ENCODE measurements at regions not wholly inside any gene's neighbourhood (a gene's known extent, or its start where the extent isn't known, plus 50 kb on each side); places are given as distances from the start of the nearest gene placed in this dataset.
"Not testable (repeated sequence)": the region's sequence is repeated elsewhere in the genome, so short reads cannot be mapped to it uniquely, and the experiment has no call there.

GRCh38 chr6:130560231-130560630 is 194.4 kb downstream of the TMEM200A start:
- Mint-ChIP-seq H3K36me3 (ENCODE audit: low read depth) (peaks cover 6% of the 10 kb centered on the region), H3K27me3 (no peaks in the 10 kb centered on the region), H3K27ac (no peak overlapping the region), H3K4me1 (peaks cover 12% of the 10 kb centered on the region), H3K4me3 (no peak overlapping the region), H3K9me3 (peaks cover 16% of the 10 kb centered on the region)
- ChIA-PET POLR2A (no interaction called here), CTCF (interaction anchor here (1.2 kb wide), 1 partner anchor 15 kb away, joined by 5 read pairs; no protein-coding TSS in a partner anchor)
- DNase-seq = no peak

GRCh38 chr6:130561159-130561558 is 195.3 kb downstream of the TMEM200A start:
- H3K27me3 Mint-ChIP-seq; H3K27ac Mint-ChIP-seq; H3K4me3 Mint-ChIP-seq; POLR2A ChIA-PET; H3K36me3 Mint-ChIP-seq (ENCODE audit: low read depth); DNase-seq; CTCF ChIA-PET: not testable (repeated sequence)
- Mint-ChIP-seq H3K9me3 (peaks cover 14% of the 10 kb centered on the region), H3K4me1 (peaks cover 12% of the 10 kb centered on the region)

GRCh38 chr6:130565696-130566095 is 199.9 kb downstream of the TMEM200A start:
- Mint-ChIP-seq H3K27me3 (no peaks in the 10 kb centered on the region), H3K36me3 (ENCODE audit: low read depth) (peaks cover 10% of the 10 kb centered on the region), H3K4me3 (no peak overlapping the region), H3K27ac (no peak overlapping the region), H3K4me1 (peaks cover 12% of the 10 kb centered on the region), H3K9me3 (peaks cover 14% of the 10 kb centered on the region)
- DNase-seq = no peak
- ChIA-PET POLR2A (no interaction called here), CTCF (no interaction called here)

- no peak overlapping the region for H3K4me3 Mint-ChIP-seq
- ChIA-PET CTCF (no interaction called here), POLR2A (no interaction called here)
- DNase-seq = no peak
- H3K27ac Mint-ChIP-seq = no peak overlapping the region
- H3K9me3 Mint-ChIP-seq = peaks cover 47% of the 10 kb centered on the region
- no peaks in the 10 kb centered on the region for H3K27me3 Mint-ChIP-seq
- H3K36me3 Mint-ChIP-seq (ENCODE audit: low read depth) = peaks cover 65% of the 10 kb centered on the region
- H3K4me1 Mint-ChIP-seq = peaks cover 49% of the 10 kb centered on the region
Observed at GRCh38 chr6:130574146-130574545, 208.3 kb downstream of the TMEM200A start.

GRCh38 chr6:130575557-130575956 is 209.7 kb downstream of the TMEM200A start:
- Mint-ChIP-seq H3K36me3 (ENCODE audit: low read depth) (peaks cover 68% of the 10 kb centered on the region), H3K4me1 (peaks cover 49% of the 10 kb centered on the region), H3K4me3 (peak overlapping the region; percentile 51), H3K27me3 (no peaks in the 10 kb centered on the region), H3K27ac (peak overlapping the region; percentile 93), H3K9me3 (peaks cover 51% of the 10 kb centered on the region)
- POLR2A ChIA-PET = interaction anchor here (0.6 kb wide), 1 partner anchor 889 kb away, joined by 3 read pairs; no protein-coding TSS in a partner anchor
- CTCF ChIA-PET = interaction anchor here (0.6 to 2.8 kb wide), 6 partner anchors 11 to 251 kb away, joined by 3 to 23 read pairs (median 4); partner anchors contain the start of gene TMEM200A
- peak; percentile 7 for DNase-seq

- ChIA-PET POLR2A (interaction anchor here (0.6 to 0.7 kb wide), 2 partner anchors 209 to 889 kb away, joined by 3 read pairs; no protein-coding TSS in a partner anchor), CTCF (interaction anchor here (0.6 to 2.8 kb wide), 6 partner anchors 10 to 252 kb away, joined by 3 to 23 read pairs (median 4); partner anchors contain the start of gene TMEM200A)
- Mint-ChIP-seq H3K4me3 (peak overlapping the region; percentile 51), H3K27ac (peak overlapping the region; percentile 93), H3K9me3 (peaks cover 47% of the 10 kb centered on the region), H3K36me3 (ENCODE audit: low read depth) (peaks cover 65% of the 10 kb centered on the region), H3K27me3 (no peaks in the 10 kb centered on the region), H3K4me1 (peaks cover 49% of the 10 kb centered on the region)
- peak; percentile 85 for DNase-seq
Observed at GRCh38 chr6:130575971-130576370, 210.2 kb downstream of the TMEM200A start.

GRCh38 chr6:130577178-130577919 is 211.5 kb downstream of the TMEM200A start:
- peaks cover 49% of the 10 kb centered on the region for H3K4me1 Mint-ChIP-seq
- ChIA-PET POLR2A (no interaction called here), CTCF (interaction anchor here (0.9 to 2.8 kb wide), 2 partner anchors 9 to 1051 kb away, joined by 3 to 23 read pairs; partner anchors contain the start of gene MED23)
- H3K4me3 Mint-ChIP-seq = peak overlapping the region; percentile 40
- H3K27me3 Mint-ChIP-seq = no peaks in the 10 kb centered on the region
- peaks cover 58% of the 10 kb centered on the region for H3K36me3 Mint-ChIP-seq (ENCODE audit: low read depth)
- peak; percentile 44 for DNase-seq
- H3K9me3 Mint-ChIP-seq = peaks cover 40% of the 10 kb centered on the region
- peak overlapping the region; percentile 93 for H3K27ac Mint-ChIP-seq

- H3K9me3 Mint-ChIP-seq = peaks cover 33% of the 10 kb centered on the region
- ChIA-PET CTCF (no interaction called here), POLR2A (no interaction called here)
- peaks cover 47% of the 10 kb centered on the region for H3K4me1 Mint-ChIP-seq
- no peak for DNase-seq
- no peak overlapping the region for H3K4me3 Mint-ChIP-seq
- no peaks in the 10 kb centered on the region for H3K27me3 Mint-ChIP-seq
- peaks cover 46% of the 10 kb centered on the region for H3K36me3 Mint-ChIP-seq (ENCODE audit: low read depth)
- H3K27ac Mint-ChIP-seq = no peak overlapping the region
Observed at GRCh38 chr6:130578713-130579112, 212.9 kb downstream of the TMEM200A start.

- Mint-ChIP-seq H3K4me3 (no peak overlapping the region), H3K36me3 (ENCODE audit: low read depth) (peaks cover 18% of the 10 kb centered on the region), H3K27ac (no peak overlapping the region), H3K27me3 (peaks cover 3% of the 10 kb centered on the region), H3K9me3 (peaks cover 18% of the 10 kb centered on the region), H3K4me1 (peaks cover 14% of the 10 kb centered on the region)
- ChIA-PET POLR2A (no interaction called here), CTCF (no interaction called here)
- DNase-seq = no peak
Observed at GRCh38 chr6:130583268-130583667, 217.5 kb downstream of the TMEM200A start.

- DNase-seq = no peak
- Mint-ChIP-seq H3K36me3 (ENCODE audit: low read depth) (peaks cover 6% of the 10 kb centered on the region), H3K4me1 (peaks cover 12% of the 10 kb centered on the region), H3K4me3 (no peak overlapping the region), H3K27ac (peak overlapping the region; percentile 54), H3K9me3 (peaks cover 7% of the 10 kb centered on the region), H3K27me3 (peaks cover 3% of the 10 kb centered on the region)
- CTCF ChIA-PET = interaction anchor here (0.7 to 2.7 kb wide), 6 partner anchors 9 to 21 kb away, joined by 3 to 23 read pairs (median 4); no protein-coding TSS in a partner anchor
- POLR2A ChIA-PET = no interaction called here
Observed at GRCh38 chr6:130585587-130585986, 219.8 kb downstream of the TMEM200A start.

- H3K4me3 Mint-ChIP-seq = no peak overlapping the region
- peaks cover 24% of the 10 kb centered on the region for H3K9me3 Mint-ChIP-seq
- peaks cover 12% of the 10 kb centered on the region for H3K4me1 Mint-ChIP-seq
- DNase-seq = no peak
- H3K36me3 Mint-ChIP-seq (ENCODE audit: low read depth) = peaks cover 15% of the 10 kb centered on the region
- peaks cover 3% of the 10 kb centered on the region for H3K27me3 Mint-ChIP-seq
- CTCF ChIA-PET = interaction anchor here (2.7 kb wide), 1 partner anchor 12 kb away, joined by 23 read pairs; no protein-coding TSS in a partner anchor
- POLR2A ChIA-PET = no interaction called here
- no peak overlapping the region for H3K27ac Mint-ChIP-seq
Observed at GRCh38 chr6:130587778-130588520, 222.1 kb downstream of the TMEM200A start.

- Mint-ChIP-seq H3K4me1 (no peaks in the 10 kb centered on the region), H3K36me3 (ENCODE audit: low read depth) (peaks cover 10% of the 10 kb centered on the region), H3K9me3 (peaks cover 26% of the 10 kb centered on the region), H3K27me3 (peaks cover 2% of the 10 kb centered on the region), H3K27ac (no peak overlapping the region), H3K4me3 (no peak overlapping the region)
- POLR2A ChIA-PET = no interaction called here
- DNase-seq = no peak
- CTCF ChIA-PET = interaction anchor here (1.5 kb wide), 1 partner anchor 139 kb away, joined by 3 read pairs; no protein-coding TSS in a partner anchor
Observed at GRCh38 chr6:130593200-130593599, 227.4 kb downstream of the TMEM200A start.

GRCh38 chr6:130593948-130594347 is 228.1 kb downstream of the TMEM200A start:
- Mint-ChIP-seq H3K9me3 (peaks cover 27% of the 10 kb centered on the region), H3K27ac (no peak overlapping the region), H3K4me1 (no peaks in the 10 kb centered on the region), H3K36me3 (ENCODE audit: low read depth) (peaks cover 10% of the 10 kb centered on the region), H3K4me3 (no peak overlapping the region), H3K27me3 (peaks cover 4% of the 10 kb centered on the region)
- CTCF ChIA-PET = interaction anchor here (0.6 to 1.8 kb wide), 4 partner anchors 10 to 226 kb away, joined by 3 to 5 read pairs (median 4); no protein-coding TSS in a partner anchor
- POLR2A ChIA-PET = no interaction called here
- DNase-seq = no peak

Data from activated CD4-positive, alpha-beta T cell treated with anti-CD3 and anti-CD28 coated beads, Interleukin-2, amount 10 ng/mL, durations not matched to agents 7 days and 5 days (primary cell).